K562 (cell line): ENCODE measurements at regions not wholly inside any gene's neighbourhood (a gene's known extent, or its start where the extent isn't known, plus 50 kb on each side); places are given as distances from the start of the nearest gene placed in this dataset.

Experiments
- HMG20A ChIP-seq: fragments of 450-650 bp; formaldehyde crosslinking; conservative IDR thresholded peaks from 2 replicates; pipeline ENCODE4 v1.4.0; 2020; ENCODE audit warnings: mild to moderate bottlenecking, mixed read lengths
- RFX5 ChIP-seq: IDR thresholded peaks from 2 replicates; pipeline ENCODE4 v1.6.1; 2011; ENCODE audit warnings: low read depth, mild to moderate bottlenecking, improper control_type of control experiment, low read length
- ZKSCAN8 ChIP-seq: fragments of 200-800 bp; sonication (Bioruptor generic); IDR thresholded peaks from 2 replicates; pipeline ENCODE4 v1.6.1; 2016; ENCODE audit warnings: missing genetic modification characterization, missing compliant biosample characterization
- ZNF253 ChIP-seq: fragments of 250-450 bp; sonication (Bioruptor Pico); conservative IDR thresholded peaks from 2 replicates; pipeline ENCODE4 v1.6.1; 2021; ENCODE audit warnings: mild to moderate bottlenecking
- ZNF3 ChIP-seq: fragments of 250-450 bp; sonication (Bioruptor Pico); IDR thresholded peaks from 2 replicates; pipeline ENCODE4 v1.5.0; 2021; ENCODE audit warnings: mild to moderate bottlenecking, moderate library complexity
- ZNF311 ChIP-seq: fragments of 250-450 bp; sonication (Bioruptor Pico); IDR thresholded peaks from 2 replicates; pipeline ENCODE4 v1.4.0; 2020; ENCODE audit warnings: mild to moderate bottlenecking, moderate library complexity
- ZNF354B ChIP-seq: fragments of 250-450 bp; sonication (Bioruptor Pico); IDR thresholded peaks from 2 replicates; pipeline ENCODE4 v1.4.0; 2020
- ZNF584 ChIP-seq: fragments of 200-800 bp; sonication (Bioruptor generic); IDR thresholded peaks from 2 replicates; pipeline ENCODE4 v1.6.1; 2016; ENCODE audit warnings: low read depth, mild to moderate bottlenecking, missing genetic modification characterization, missing compliant biosample characterization
- ZNF589 ChIP-seq: fragments of 200-800 bp; sonication (Bioruptor generic); IDR thresholded peaks from 2 replicates; pipeline ENCODE4 v1.6.1; 2016; ENCODE audit warnings: low read depth, missing genetic modification characterization, missing compliant biosample characterization
- TF ChIP-seq, protein P1 (sequence below): fragments of 450-650 bp; IDR thresholded peaks from 2 replicates; pipeline ENCODE4 v1.7.1; 2018; ENCODE audit warnings: mild to moderate bottlenecking, low read depth; ENCODE audit not compliant: partially characterized antibody
- TF ChIP-seq, protein P2 (sequence below), 2 experiments: fragments of 200-800 bp in 1 of 2; sonication (Bioruptor generic) in 1 of 2; sonication (generic) in 1 of 2; formaldehyde crosslinking in 1 of 2; IDR thresholded peaks in 1 of 2; conservative IDR thresholded peaks in 1 of 2; 2 replicates each; pipeline versions ENCODE4 v1.5.0 to v1.6.1; 2016 to 2020; ENCODE audit warnings: missing compliant biosample characterization in 1 of 2, missing genetic modification characterization in 1 of 2, missing genetic modification reagents in 1 of 2
- TF ChIP-seq, protein P3 (sequence below): fragments of 450-650 bp; IDR thresholded peaks from one replicate; pipeline ENCODE4 v1.6.1; 2018; ENCODE audit warnings: mild to moderate bottlenecking, moderate library complexity; ENCODE audit not compliant: partially characterized antibody

DNA sequence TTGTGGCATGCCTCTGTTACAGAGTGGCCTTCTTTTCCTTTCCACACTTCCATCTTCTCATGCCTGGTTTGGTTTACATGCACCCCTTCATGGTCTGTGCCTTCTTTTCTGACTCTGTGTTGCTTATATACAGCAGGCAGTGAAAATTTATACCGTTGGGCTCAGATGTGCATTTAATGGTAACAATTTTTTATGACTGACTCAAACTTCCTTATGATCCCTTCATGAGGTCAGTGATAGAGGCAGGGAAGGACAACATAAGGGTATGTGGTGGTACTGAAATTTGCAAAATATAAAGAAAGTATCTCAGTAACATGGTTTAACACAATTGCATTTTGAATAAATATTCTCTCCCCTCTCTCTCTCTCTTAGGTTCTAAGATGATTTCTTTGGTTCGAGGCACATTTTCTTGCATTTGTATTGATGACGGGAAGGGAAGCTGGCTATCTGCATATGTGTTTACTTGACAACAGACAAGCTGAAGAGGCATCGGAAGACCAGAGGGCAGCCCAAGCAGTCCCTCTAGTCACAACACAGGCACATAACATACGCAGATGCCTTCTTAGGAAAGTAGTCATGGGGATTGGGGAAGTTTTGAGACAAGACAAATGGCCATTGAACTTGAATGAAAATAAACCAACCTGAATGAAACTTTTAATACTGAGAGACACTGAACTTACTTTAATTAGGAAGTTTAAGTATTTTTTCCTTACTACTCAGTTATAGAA lies 163.3 kb upstream of the LEF1 start (continued):
- TF ChIP-seq HMG20A (CRISPR knock-in tag): no peak
- TF ChIP-seq, protein P1, sequence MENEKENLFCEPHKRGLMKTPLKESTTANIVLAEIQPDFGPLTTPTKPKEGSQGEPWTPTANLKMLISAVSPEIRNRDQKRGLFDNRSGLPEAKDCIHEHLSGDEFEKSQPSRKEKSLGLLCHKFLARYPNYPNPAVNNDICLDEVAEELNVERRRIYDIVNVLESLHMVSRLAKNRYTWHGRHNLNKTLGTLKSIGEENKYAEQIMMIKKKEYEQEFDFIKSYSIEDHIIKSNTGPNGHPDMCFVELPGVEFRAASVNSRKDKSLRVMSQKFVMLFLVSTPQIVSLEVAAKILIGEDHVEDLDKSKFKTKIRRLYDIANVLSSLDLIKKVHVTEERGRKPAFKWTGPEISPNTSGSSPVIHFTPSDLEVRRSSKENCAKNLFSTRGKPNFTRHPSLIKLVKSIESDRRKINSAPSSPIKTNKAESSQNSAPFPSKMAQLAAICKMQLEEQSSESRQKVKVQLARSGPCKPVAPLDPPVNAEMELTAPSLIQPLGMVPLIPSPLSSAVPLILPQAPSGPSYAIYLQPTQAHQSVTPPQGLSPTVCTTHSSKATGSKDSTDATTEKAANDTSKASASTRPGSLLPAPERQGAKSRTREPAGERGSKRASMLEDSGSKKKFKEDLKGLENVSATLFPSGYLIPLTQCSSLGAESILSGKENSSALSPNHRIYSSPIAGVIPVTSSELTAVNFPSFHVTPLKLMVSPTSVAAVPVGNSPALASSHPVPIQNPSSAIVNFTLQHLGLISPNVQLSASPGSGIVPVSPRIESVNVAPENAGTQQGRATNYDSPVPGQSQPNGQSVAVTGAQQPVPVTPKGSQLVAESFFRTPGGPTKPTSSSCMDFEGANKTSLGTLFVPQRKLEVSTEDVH: no peak
- TF ChIP-seq ZNF311: no peak
- no peak for TF ChIP-seq ZNF3
- TF ChIP-seq ZNF584: no peak
- TF ChIP-seq, protein P2, sequence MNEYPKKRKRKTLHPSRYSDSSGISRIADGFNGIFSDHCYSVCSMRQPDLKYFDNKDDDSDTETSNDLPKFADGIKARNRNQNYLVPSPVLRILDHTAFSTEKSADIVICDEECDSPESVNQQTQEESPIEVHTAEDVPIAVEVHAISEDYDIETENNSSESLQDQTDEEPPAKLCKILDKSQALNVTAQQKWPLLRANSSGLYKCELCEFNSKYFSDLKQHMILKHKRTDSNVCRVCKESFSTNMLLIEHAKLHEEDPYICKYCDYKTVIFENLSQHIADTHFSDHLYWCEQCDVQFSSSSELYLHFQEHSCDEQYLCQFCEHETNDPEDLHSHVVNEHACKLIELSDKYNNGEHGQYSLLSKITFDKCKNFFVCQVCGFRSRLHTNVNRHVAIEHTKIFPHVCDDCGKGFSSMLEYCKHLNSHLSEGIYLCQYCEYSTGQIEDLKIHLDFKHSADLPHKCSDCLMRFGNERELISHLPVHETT (CRISPR knock-in tag; conservative IDR thresholded peaks at IDR 0.05 in 1 of 2, IDR thresholded peaks at IDR 0.05 in 1 of 2): no peak
- TF ChIP-seq ZNF354B: no peak
- no peak for TF ChIP-seq ZNF589
- TF ChIP-seq, protein P3, sequence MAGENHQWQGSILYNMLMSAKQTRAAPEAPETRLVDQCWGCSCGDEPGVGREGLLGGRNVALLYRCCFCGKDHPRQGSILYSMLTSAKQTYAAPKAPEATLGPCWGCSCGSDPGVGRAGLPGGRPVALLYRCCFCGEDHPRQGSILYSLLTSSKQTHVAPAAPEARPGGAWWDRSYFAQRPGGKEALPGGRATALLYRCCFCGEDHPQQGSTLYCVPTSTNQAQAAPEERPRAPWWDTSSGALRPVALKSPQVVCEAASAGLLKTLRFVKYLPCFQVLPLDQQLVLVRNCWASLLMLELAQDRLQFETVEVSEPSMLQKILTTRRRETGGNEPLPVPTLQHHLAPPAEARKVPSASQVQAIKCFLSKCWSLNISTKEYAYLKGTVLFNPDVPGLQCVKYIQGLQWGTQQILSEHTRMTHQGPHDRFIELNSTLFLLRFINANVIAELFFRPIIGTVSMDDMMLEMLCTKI: no peak
- TF ChIP-seq ZKSCAN8 (CRISPR knock-in tag): no peak
- no peak for TF ChIP-seq ZNF253 (CRISPR knock-in tag)
- no peak for TF ChIP-seq RFX5
